H9 (cell line): ENCODE measurements at regions not wholly inside any gene's neighbourhood (a gene's known extent, or its start where the extent isn't known, plus 50 kb on each side); places are given as distances from the start of the nearest gene placed in this dataset.

Source experiments
- DNase-seq: peaks from one replicate; pipeline ENCODE4 v3.0.0-alpha.2; 2017
- H2AFZ ChIP-seq: one replicate; pipeline ENCODE4 v1.6.1; 2013; ENCODE audit warnings: mild to moderate bottlenecking, low read length, control low read depth, moderate library complexity
- H2AK5ac ChIP-seq: 2 replicates; pipeline ENCODE4 v1.6.1; 2013; ENCODE audit warnings: low read length, control low read depth, mixed read lengths; ENCODE audit not compliant: insufficient read length
- H2BK120ac ChIP-seq: one replicate; pipeline ENCODE4 v1.6.1; 2013; ENCODE audit warnings: low read depth, mild to moderate bottlenecking, low read length, control low read depth, inconsistent platforms; ENCODE audit not compliant: poor library complexity, severe bottlenecking
- H2BK12ac ChIP-seq: 2 replicates; pipeline ENCODE4 v1.6.1; 2013; ENCODE audit warnings: low read length, control low read depth, mixed read lengths, low read depth; ENCODE audit not compliant: insufficient read length
- H2BK15ac ChIP-seq: 2 replicates; pipeline ENCODE4 v1.6.1; 2013; ENCODE audit warnings: low read depth, low read length, control low read depth
- H2BK20ac ChIP-seq: one replicate; pipeline ENCODE4 v1.6.1; 2013; ENCODE audit warnings: low read depth, mild to moderate bottlenecking, low read length, control low read depth, inconsistent platforms; ENCODE audit not compliant: poor library complexity, severe bottlenecking
- H2BK5ac ChIP-seq: 2 replicates; pipeline ENCODE4 v1.6.1; 2013; ENCODE audit warnings: low read length, control low read depth, mixed read lengths; ENCODE audit not compliant: insufficient read length
- H3K14ac ChIP-seq: 2 replicates; pipeline ENCODE4 v1.6.1; 2013; ENCODE audit warnings: low read length, control low read depth; ENCODE audit not compliant: insufficient read depth
- H3K18ac ChIP-seq: 2 replicates; pipeline ENCODE4 v1.6.1; 2013; ENCODE audit warnings: low read depth, mild to moderate bottlenecking, mixed read lengths, low read length, control low read depth; ENCODE audit not compliant: insufficient read length
- H3K23ac ChIP-seq: 2 replicates; pipeline ENCODE4 v1.6.1; 2013; ENCODE audit warnings: low read length, control low read depth, mixed read lengths, low read depth; ENCODE audit not compliant: insufficient read length
- H3K23me2 ChIP-seq: 2 replicates; pipeline ENCODE4 v1.6.1; 2013; ENCODE audit warnings: low read depth, mild to moderate bottlenecking, mixed read lengths, low read length, control low read depth; ENCODE audit not compliant: insufficient read length, poor library complexity, severe bottlenecking
- H3K27ac ChIP-seq: 2 replicates; pipeline ENCODE4 v1.5.1; 2013; ENCODE audit warnings: low read length, control low read depth, mixed read lengths, low read depth; ENCODE audit not compliant: insufficient read length
- H3K27me3 ChIP-seq: 2 replicates; pipeline ENCODE4 v1.6.1; 2013; ENCODE audit warnings: low read length, control low read depth, inconsistent platforms; ENCODE audit not compliant: insufficient read depth
- H3K4ac ChIP-seq: 2 replicates; pipeline ENCODE4 v1.6.1; 2013; ENCODE audit warnings: low read depth, mild to moderate bottlenecking, control low read depth, inconsistent platforms, low read length, moderate library complexity
- H3K4me1 ChIP-seq: 2 replicates; pipeline ENCODE4 v1.6.1; 2013; ENCODE audit warnings: low read length, control low read depth, inconsistent platforms; ENCODE audit not compliant: insufficient read depth
- H3K4me2 ChIP-seq: 2 replicates; pipeline ENCODE4 v1.6.1; 2013; ENCODE audit warnings: low read length, control low read depth, mixed read lengths; ENCODE audit not compliant: insufficient read length, insufficient read depth
- H3K56ac ChIP-seq: 2 replicates; pipeline ENCODE4 v1.6.1; 2013; ENCODE audit warnings: low read depth, mild to moderate bottlenecking, mixed read lengths, low read length, control low read depth; ENCODE audit not compliant: insufficient read length
- H3K79me1 ChIP-seq: 2 replicates; pipeline ENCODE4 v1.6.1; 2013; ENCODE audit warnings: low read depth, mild to moderate bottlenecking, moderate library complexity, low read length, control low read depth, inconsistent platforms; ENCODE audit not compliant: insufficient read depth, poor library complexity, severe bottlenecking
- H3K79me2 ChIP-seq: 2 replicates; pipeline ENCODE4 v1.6.1; 2013; ENCODE audit warnings: low read length, control low read depth, inconsistent platforms; ENCODE audit not compliant: insufficient read depth
- H3K9ac ChIP-seq: 2 replicates; pipeline ENCODE4 v1.6.1; 2013; ENCODE audit warnings: low read length, control low read depth, mixed read lengths; ENCODE audit not compliant: insufficient read length; ENCODE audit errors: extremely low read depth
- H3K9me3 ChIP-seq: one replicate; pipeline ENCODE4 v1.6.1; 2013; ENCODE audit warnings: low read depth, low read length, inconsistent platforms; ENCODE audit not compliant: control insufficient read depth
- H3T11ph ChIP-seq: one replicate; pipeline ENCODE4 v1.6.1; 2013; ENCODE audit warnings: mild to moderate bottlenecking, low read length, control low read depth, inconsistent platforms
- H4K20me1 ChIP-seq: one replicate; pipeline ENCODE4 v1.6.1; 2013; ENCODE audit not compliant: control insufficient read depth, insufficient read length, insufficient read depth
- H4K5ac ChIP-seq: 2 replicates; pipeline ENCODE4 v1.6.1; 2013; ENCODE audit warnings: low read depth, mild to moderate bottlenecking, mixed read lengths, low read length, control low read depth; ENCODE audit not compliant: insufficient read length
- H4K8ac ChIP-seq: replicated peaks from 2 replicates; pipeline ENCODE4 v1.6.1; 2013; ENCODE audit warnings: low read length, control low read depth, mixed read lengths, low read depth; ENCODE audit not compliant: insufficient read length
- H4K91ac ChIP-seq: 2 replicates; pipeline ENCODE4 v1.6.1; 2013; ENCODE audit warnings: low read depth, mild to moderate bottlenecking, moderate library complexity, mixed read lengths, low read length, control low read depth; ENCODE audit not compliant: insufficient read length
- H3K27ac Mint-ChIP-seq, 3 experiments: 2 replicates in 2 of 3; 3 replicates in 1 of 3; pipeline ENCODE4 v1.8.0; 2020 to 2021; ENCODE audit warnings: mixed read lengths in 3 of 3, mild to moderate bottlenecking in 1 of 3, moderate library complexity in 1 of 3
- H3K27me3 Mint-ChIP-seq: 2 replicates; pipeline ENCODE4 v1.8.0; 2021; ENCODE audit warnings: low read depth, mild to moderate bottlenecking, moderate library complexity, mixed read lengths
- H3K36me3 Mint-ChIP-seq, 3 experiments: 2 replicates in 2 of 3; 3 replicates in 1 of 3; pipeline ENCODE4 v1.8.0; 2020 to 2021; ENCODE audit warnings: low read depth in 3 of 3, mixed read lengths in 3 of 3; ENCODE audit not compliant: insufficient read depth in 1 of 3
- H3K4me1 Mint-ChIP-seq, 2 experiments: 2 replicates each; pipeline ENCODE4 v1.8.0; 2020; ENCODE audit warnings: mixed read lengths in 2 of 2
- H3K4me3 Mint-ChIP-seq, 2 experiments: 2 replicates in 1 of 2; 3 replicates in 1 of 2; pipeline ENCODE4 v1.8.0; 2020 to 2021; ENCODE audit warnings: mild to moderate bottlenecking in 2 of 2, mixed read lengths in 2 of 2, moderate library complexity in 1 of 2
- H3K9me3 Mint-ChIP-seq, 2 experiments: 2 replicates in 1 of 2; 3 replicates in 1 of 2; pipeline ENCODE4 v1.8.0; 2020; ENCODE audit warnings: mild to moderate bottlenecking in 2 of 2, mixed read lengths in 2 of 2, moderate library complexity in 1 of 2
- CTCF ChIP-seq: fragments of 200-600 bp; sonication (generic); conservative IDR thresholded peaks from 3 replicates; pipeline ENCODE4 v1.8.0; 2021; ENCODE audit warnings: antibody characterized with exemption, mild to moderate bottlenecking
- WGBS: extraction: QIAGEN DNeasy Blood & Tissue Kit; methylation state at CpG from one replicate; pipeline ENCODE4 v1.1.7; 2013; ENCODE audit warnings: missing lambda C conversion rate, low lambda C conversion rate, mixed read lengths; ENCODE audit not compliant: insufficient read length; ENCODE audit errors: extremely low coverage; 5-methylcytosine and 5-hydroxymethylcytosine counted together

- Histone ChIP-seq H2BK20ac (no peak overlapping the region), H2BK12ac (no peak overlapping the region), H2BK120ac (no peak overlapping the region), H4K8ac (no peak overlapping the region), H3K18ac (no peak overlapping the region), H3K79me2 (no peaks in the 10 kb centered on the region), H3K4me1 (peaks cover 4% of the 10 kb centered on the region; the same call in 1 of the 2 replicates), H4K91ac (no peak overlapping the region), H4K20me1 (no peaks in the 10 kb centered on the region), H3T11ph (no peak overlapping the region), H3K9ac (no peak overlapping the region), H2AFZ (no peak overlapping the region), H3K14ac (no peak overlapping the region), H3K4ac (no peak overlapping the region), H3K56ac (no peak overlapping the region), H3K23ac (no peak overlapping the region), H3K23me2 (no peaks in the 10 kb centered on the region), H4K5ac (no peak overlapping the region), H3K9me3 (no peaks in the 10 kb centered on the region), H2BK5ac (no peak overlapping the region), H3K4me2 (no peak overlapping the region), H3K27ac (no peak overlapping the region), H3K27me3 (no peaks in the 10 kb centered on the region), H2BK15ac (no peak overlapping the region), H3K79me1 (no peaks in the 10 kb centered on the region), H2AK5ac (no peak overlapping the region)
- DNase-seq: no peak
- H3K4me1 Mint-ChIP-seq: peaks cover 6 to 7% of the 10 kb centered on the region in 2 experiments
- H3K9me3 Mint-ChIP-seq: no peaks in the 10 kb centered on the region
- no peaks in the 10 kb centered on the region; a peak in 1 of 7 replicates for H3K36me3 Mint-ChIP-seq
- peaks cover 3% of the 10 kb centered on the region for H3K27me3 Mint-ChIP-seq
- H3K4me3 Mint-ChIP-seq: no peak overlapping the region
- no CpG with 5 or more reads among the region's 3 CpGs for WGBS
- H3K27ac Mint-ChIP-seq: 0 out of 7 replicates have a peak overlapping the region, but pooled peaks of 1 of the 3 experiments have one; percentile 25
- no peak for TF ChIP-seq CTCF
Measured at GRCh38 chr4:15349531-15349935, 78.3 kb upstream of the C1QTNF7 start.
